CD4-positive, alpha-beta T cell treated with Interleukin-17A for 4 hours (primary cell): ENCODE measurements at regions not wholly inside any gene's neighbourhood (a gene's known extent, or its start where the extent isn't known, plus 50 kb on each side); places are given as distances from the start of the nearest gene placed in this dataset.
A peak's percentile ranks its signal among the peaks of the same experiment; 100 is the strongest.

Source experiments
- DNase-seq: peaks from one replicate; pipeline ENCODE4 v3.0.0-alpha.2; 2020; ENCODE audit warnings: mixed read lengths

DNA sequence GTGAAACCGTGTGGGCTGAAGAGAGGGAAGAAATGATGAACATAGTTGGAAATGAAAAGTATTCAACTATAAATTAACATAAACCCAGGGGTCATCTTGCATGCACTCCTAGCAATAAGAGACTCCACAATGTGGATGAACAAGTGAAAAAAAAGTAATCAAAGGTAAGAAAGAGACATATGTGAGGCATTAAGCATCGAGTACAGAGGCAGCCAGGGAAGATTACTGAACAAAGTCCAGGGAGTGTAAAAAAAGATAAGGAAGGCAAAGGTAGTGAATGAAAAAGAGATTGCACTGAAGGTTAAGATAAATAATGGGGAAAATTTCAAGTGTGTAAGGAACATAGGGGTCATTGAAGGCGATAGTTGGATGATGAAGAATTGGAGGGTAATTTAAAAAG, 330.8 kb upstream of the PROX1 start:
- no peak for DNase-seq

GRCh38 chr1:213657879-213658278, 329.9 kb upstream of the PROX1 start:
- no peak for DNase-seq

DNA sequence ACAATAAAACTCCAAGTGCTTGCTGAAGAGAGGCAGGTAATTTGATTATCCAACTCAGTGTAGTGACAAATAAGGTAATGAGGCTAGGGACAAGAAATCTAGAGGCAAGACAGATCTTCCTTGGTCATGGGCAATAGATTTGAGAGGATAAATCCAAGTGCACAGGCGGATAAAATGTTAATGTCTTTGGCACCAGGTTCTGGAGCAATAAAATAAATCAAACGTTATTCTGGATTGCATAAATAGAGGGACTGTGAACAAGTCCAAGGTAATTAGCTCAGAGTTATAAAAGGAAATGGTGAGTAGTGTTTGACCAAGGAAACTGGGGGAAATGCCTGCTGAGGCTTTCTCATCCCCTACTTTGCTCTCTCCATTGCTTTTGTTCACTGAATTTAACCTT, 329.3 kb upstream of the PROX1 start:
- no peak for DNase-seq

- DNase-seq: no peak
Observed at GRCh38 chr1:213659580-213660547, 327.9 kb upstream of the PROX1 start.

GRCh38 chr1:213661302-213661701, 326.5 kb upstream of the PROX1 start:
- no peak for DNase-seq

DNA sequence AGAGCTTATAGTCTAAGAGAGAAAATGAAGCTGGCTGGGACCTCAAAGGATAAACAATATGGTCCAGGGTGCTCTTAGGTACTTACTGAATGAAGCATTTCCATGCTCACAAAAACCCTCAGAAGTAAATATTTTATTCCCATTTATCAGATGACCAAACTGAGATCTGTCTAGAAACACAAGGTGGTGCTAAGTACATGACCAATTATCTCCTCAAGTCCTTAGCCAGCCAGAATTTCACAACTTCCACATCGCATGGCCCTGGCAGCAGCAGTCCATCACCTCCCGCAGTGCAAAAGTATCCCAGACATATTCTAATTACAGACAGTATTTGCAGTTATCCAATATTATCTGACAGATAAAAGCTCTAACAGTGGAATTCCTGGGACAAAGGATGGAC, 321.7 kb upstream of the PROX1 start:
- no peak for DNase-seq

DNA sequence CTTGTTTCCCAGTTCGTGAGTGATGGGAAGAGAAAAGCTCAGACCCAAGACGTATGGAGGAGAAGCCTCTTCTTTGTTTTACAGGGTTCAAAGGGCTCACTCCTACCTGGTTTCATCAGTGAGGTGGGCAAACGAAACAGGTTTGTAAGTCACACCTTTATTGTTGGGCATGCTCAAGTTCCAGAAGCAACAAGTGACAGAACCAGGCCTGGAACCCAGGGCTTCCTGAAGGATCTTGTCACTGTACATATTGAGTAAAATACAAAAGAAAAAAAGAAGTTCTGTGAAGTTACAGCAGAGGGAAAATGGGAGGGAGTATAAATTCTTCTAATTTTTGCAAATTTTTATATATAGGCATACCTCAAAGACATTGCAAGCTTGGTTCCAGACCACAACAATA, 320.9 kb upstream of the PROX1 start:
- DNase-seq: no peak

GRCh38 chr1:213669512-213669911, 318.3 kb upstream of the PROX1 start:
- no peak for DNase-seq

GRCh38 chr1:213669964-213670691, 317.6 kb upstream of the PROX1 start:
- DNase-seq: peak; percentile 58

DNA sequence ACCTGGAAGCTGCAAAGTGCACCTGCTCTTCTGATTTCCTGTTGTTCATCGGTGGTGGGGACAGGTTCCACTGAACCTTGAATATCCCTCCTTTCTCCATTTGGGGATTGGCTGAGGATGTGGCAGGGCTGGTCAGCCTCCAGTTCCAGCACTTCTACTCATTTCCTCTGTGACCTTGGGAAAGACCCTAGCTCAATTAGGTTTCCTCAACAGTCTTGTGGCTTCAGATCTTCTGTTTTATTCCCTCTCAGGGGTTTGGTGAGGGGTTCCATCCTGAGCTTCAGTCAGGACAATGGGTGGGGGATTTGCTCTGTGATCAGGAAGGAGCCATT, 317.1 kb upstream of the PROX1 start:
- DNase-seq: no peak

- no peak for DNase-seq
Observed at GRCh38 chr1:213675043-213675442, 312.7 kb upstream of the PROX1 start.

GRCh38 chr1:213676736-213677135, 311.0 kb upstream of the PROX1 start:
- DNase-seq: no peak

- DNase-seq: no peak
Observed at GRCh38 chr1:213678348-213678747, 309.4 kb upstream of the PROX1 start.

- DNase-seq: no peak
Observed at GRCh38 chr1:213678753-213679152, 309.0 kb upstream of the PROX1 start.

DNA sequence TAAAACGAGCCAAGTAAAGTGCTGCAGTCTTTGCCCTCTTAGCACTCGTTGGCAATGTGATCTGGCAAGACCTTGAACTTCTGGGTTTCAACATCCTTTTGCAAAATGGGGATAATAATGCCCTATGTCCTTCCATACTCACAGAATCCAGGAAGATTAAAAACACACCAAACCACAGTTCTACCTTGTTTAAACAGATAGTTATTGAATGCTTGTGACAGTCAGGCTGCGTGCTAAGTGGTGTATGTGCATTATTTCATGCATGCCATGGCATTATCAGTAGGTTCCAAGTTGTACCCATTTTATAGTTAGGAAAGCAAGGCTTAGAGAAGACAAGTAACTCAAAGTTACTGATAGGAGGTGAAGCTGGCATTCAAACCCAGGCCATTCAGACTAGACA, 308.6 kb upstream of the PROX1 start:
- DNase-seq: no peak

- no peak for DNase-seq
Observed at GRCh38 chr1:213680677-213681325, 307.0 kb upstream of the PROX1 start.

- no peak for DNase-seq
Observed at GRCh38 chr1:213681788-213682340, 305.9 kb upstream of the PROX1 start.

GRCh38 chr1:213683529-213683928, 304.2 kb upstream of the PROX1 start:
- DNase-seq: no peak

DNA sequence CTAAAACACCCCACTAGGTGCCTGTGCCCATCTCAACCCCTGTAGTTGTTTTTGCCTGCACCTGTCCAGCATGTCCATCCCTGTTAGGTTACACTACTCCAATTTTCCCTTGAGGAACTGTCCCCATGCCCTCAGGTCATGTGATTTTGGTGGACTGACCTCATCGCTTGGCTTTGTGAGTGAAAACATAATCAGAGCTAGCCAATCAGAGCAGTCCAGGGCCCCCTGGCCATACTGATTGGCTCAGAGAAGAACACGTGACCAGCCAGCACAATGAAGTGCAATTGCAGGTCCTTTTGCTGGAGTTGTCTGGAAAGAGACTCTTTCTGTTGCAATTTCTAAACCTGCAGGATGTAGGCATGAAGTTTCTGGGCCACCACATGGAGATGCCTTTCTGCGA, 303.3 kb upstream of the PROX1 start:
- no peak for DNase-seq

DNA sequence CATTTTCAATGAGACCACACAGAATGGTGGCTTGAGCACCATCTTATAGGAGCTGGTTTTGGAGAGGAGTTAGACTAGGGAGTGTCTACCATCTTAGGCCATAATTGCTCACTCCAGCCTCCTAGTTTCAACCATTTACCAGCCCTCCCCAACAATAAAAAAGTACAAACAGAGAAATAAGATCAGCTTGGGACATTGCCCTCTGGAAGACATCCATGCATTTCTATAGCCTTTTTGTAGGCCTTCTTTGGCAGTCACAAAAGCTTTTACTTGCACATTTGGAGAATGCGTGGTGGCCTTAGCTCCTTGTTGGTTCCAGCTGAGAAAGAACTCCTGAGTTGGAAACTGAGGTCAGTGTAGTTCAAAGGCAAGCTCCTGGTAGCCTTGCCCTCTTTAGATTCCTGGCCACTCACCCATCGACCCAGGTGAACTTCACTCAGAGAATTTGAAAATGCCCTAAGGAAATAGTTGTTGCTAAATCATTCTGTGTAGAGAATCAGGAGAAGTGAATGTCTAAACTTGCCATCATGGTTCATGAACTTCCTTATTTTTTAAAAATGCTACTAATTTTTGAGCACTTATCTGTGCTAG, 301.7 kb upstream of the PROX1 start:
- no peak for DNase-seq

GRCh38 chr1:213686983-213687382, 300.8 kb upstream of the PROX1 start:
- DNase-seq: no peak

DNA sequence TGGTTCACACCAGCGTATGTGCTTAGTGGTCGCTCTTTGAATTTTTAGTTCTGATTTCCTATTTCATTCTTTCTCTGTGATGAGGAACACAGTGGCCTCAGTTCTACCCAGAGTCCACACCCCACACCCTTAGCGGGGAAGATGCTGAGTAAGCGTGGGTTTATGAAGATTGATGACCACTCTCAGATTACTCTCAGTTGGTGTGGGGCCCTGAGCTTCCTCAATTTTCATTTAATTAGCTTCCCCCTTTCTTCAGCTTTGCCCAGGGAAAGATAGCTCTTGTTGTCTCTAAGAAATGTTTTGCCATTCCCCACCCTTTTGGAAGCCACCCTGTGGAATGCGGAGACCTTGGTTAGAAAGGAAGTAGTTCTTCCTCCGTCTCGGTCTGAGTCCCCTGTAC, 299.9 kb upstream of the PROX1 start:
- DNase-seq: no peak

DNA sequence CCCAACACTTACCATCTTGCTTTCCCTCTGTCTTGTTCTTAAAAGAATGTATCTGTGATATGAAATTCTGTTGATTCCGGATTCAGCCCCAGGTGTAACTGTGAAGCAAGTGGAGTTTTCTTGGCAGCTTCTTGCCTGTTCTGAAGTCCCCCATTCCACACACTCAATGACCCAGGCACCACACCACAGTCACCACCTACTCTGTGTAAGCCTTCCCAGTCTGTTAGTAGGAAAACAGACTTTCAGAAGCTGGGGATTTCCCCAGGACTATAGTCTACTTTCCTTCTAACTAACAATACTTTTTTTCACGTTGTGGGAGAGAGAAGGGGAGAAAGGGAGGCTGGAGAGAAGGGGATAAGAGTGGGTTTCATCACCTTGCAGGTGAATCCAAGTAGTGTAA, 299.1 kb upstream of the PROX1 start:
- no peak for DNase-seq
